ENCODE measurements at regions not wholly inside any gene's neighbourhood (a gene's known extent, or its start where the extent isn't known, plus 50 kb on each side); places are given as distances from the start of the nearest gene placed in this dataset.

- TF ChIP-seq ZNF407 (CRISPR knock-in tag; IDR thresholded peaks at IDR 0.05; ENCODE audit: not compliant biosample characterization): no peak
- no peak for TF ChIP-seq ZNF317 (CRISPR knock-in tag; IDR thresholded peaks at IDR 0.05)
- TF ChIP-seq CHCHD3 (CRISPR knock-in tag; IDR thresholded peaks at IDR 0.05): no peak
- TF ChIP-seq CCAR2 (optimal IDR thresholded peaks at IDR 0.05; ENCODE audit: low read depth, low read length): no peak
- TF ChIP-seq ZNF224 (CRISPR knock-in tag; IDR thresholded peaks at IDR 0.05): no peak
These were observed 104.7 kb downstream of the RIPK4 start (continued) for GRCh38 chr21:41662161-41662560.

GRCh38 chr21:41660748-41661147 is 106.1 kb downstream of the RIPK4 start:
- H3K4me1 ChIP-seq (ENCODE audit: insufficient read depth, low read length): peaks cover 24% of the 10 kb centered on the region
- FAIRE-seq (no peak), DNase-seq (ENCODE audit: low spot score) (no peak), ATAC-seq (no peak)
- ChIA-PET CTCF (ENCODE audit: low intra/inter-chr PET ratio, low total read pairs) (no interaction called here), POLR2A (no interaction called here)
- H3K9me3 ChIP-seq (ENCODE audit: low read length): no peaks in the 10 kb centered on the region
- H3K27ac ChIP-seq (ENCODE audit: extremely low read length, insufficient read depth, low read length): no peak overlapping the region
- H3K36me3 ChIP-seq (replicated peaks in 1 of 2; ENCODE audit: control insufficient read depth in 1 of 2, insufficient read depth in 2 of 2, low read length in 2 of 2): no peaks in the 10 kb centered on the region
- no peak overlapping the region for H2AFZ ChIP-seq (ENCODE audit: low read length)
- H3K79me2 ChIP-seq (ENCODE audit: insufficient read depth, low read length): no peaks in the 10 kb centered on the region
- peaks cover 0 to 25% of the 10 kb centered on the region in 2 experiments for H3K27me3 ChIP-seq (ENCODE audit: control insufficient read depth in 1 of 2, insufficient read depth in 2 of 2, low read length in 2 of 2)
- H3K9ac ChIP-seq (ENCODE audit: insufficient read depth, low read depth, low read length): no peak overlapping the region
- 61% methylated on average over 4 of the region's 10 CpGs for WGBS (ENCODE audit: low lambda C conversion rate)
- in situ Hi-C loops (cut with HindIII; ENCODE audit: extremely low pct_ligation_motif_present, low pct_unique_long_range_greater_than_20kb): no loop called here
- BruUV-seq (replicated peaks): no TSS peak
- no peaks in the 10 kb centered on the region for H4K20me1 ChIP-seq (ENCODE audit: insufficient read depth, low read length)
- H3K4me3 ChIP-seq (replicated peaks in 1 of 3; ENCODE audit: insufficient read depth in 1 of 3, low read depth in 2 of 3, low read length in 3 of 3): no peak overlapping the region
- H3K4me2 ChIP-seq (ENCODE audit: low read depth, low read length): no peak overlapping the region
- intact Hi-C loops (cut with micrococcal nuclease; ENCODE audit: unreplicated experiment): no loop called here
- TF ChIP-seq SIX4 (CRISPR knock-in tag; IDR thresholded peaks at IDR 0.05) (no peak), NFAT5 (CRISPR knock-in tag; IDR thresholded peaks at IDR 0.05) (no peak), GRHL1 (CRISPR knock-in tag; conservative IDR thresholded peaks at IDR 0.05) (no peak), ZBTB38 (CRISPR knock-in tag; IDR thresholded peaks at IDR 0.05) (no peak)

Data from HepG2 (cell line).